IMR-90 (cell line): ENCODE measurements at regions not wholly inside any gene's neighbourhood (a gene's known extent, or its start where the extent isn't known, plus 50 kb on each side); places are given as distances from the start of the nearest gene placed in this dataset.
A peak's percentile ranks its signal among the peaks of the same experiment; 100 is the strongest.

Source experiments
- ATAC-seq: fragments of 200-7000 bp; cut with Tn5 transposase; 2 replicates; pipeline ENCODE4 v1.9.1; 2020; ENCODE audit warnings: low read depth, mild to moderate bottlenecking, moderate library complexity
- BruUV-seq: library from RNA; stranded (reverse); fragments of 400-500 nt; replicated peaks from 2 replicates; lab custom pipeline; 2021; lab: Mats Ljungman, UMichigan
- CTCF ChIA-PET: fragments of 300-600 bp; formaldehyde crosslinking; extraction: SDS; loops from one replicate; lab custom pipeline; 2021; ENCODE audit warnings: antibody characterized with exemption; lab: Yijun Ruan, JAX
- POLR2A ChIA-PET: fragments of 300-600 bp; sonication (Branson Sonifier 250); formaldehyde crosslinking; loops from one replicate; lab custom pipeline; 2022; ENCODE audit warnings: antibody characterized with exemption; ENCODE audit not compliant: unreplicated experiment; lab: Charles Lee
- DNase-seq: peaks from one replicate; pipeline ENCODE4 v3.0.0; 2013
- H2AFZ ChIP-seq: replicated peaks from 2 replicates; pipeline ENCODE3; 2013; ENCODE audit warnings: low read length, mild to moderate bottlenecking; ENCODE audit not compliant: poor library complexity
- H2AK5ac ChIP-seq: 2 replicates; pipeline ENCODE4 v1.6.1; 2013; ENCODE audit warnings: low read depth, low read length, inconsistent platforms
- H2AK9ac ChIP-seq: replicated peaks from 2 replicates; pipeline ENCODE3; 2013; ENCODE audit warnings: mild to moderate bottlenecking, low read depth, low read length, moderate library complexity; ENCODE audit not compliant: poor library complexity
- H2BK120ac ChIP-seq: 2 replicates; pipeline ENCODE4 v1.6.1; 2013; ENCODE audit warnings: low read depth, low read length, inconsistent platforms
- H2BK15ac ChIP-seq: 3 replicates; pipeline ENCODE4 v1.6.1; 2013; ENCODE audit warnings: low read depth, low read length, inconsistent platforms
- H2BK20ac ChIP-seq: 2 replicates; pipeline ENCODE4 v1.6.1; 2013; ENCODE audit warnings: low read depth, mild to moderate bottlenecking, inconsistent platforms, low read length, moderate library complexity
- H2BK5ac ChIP-seq: 2 replicates; pipeline ENCODE4 v1.6.1; 2013; ENCODE audit warnings: mild to moderate bottlenecking, low read depth, low read length, inconsistent platforms; ENCODE audit not compliant: poor library complexity, severe bottlenecking
- H3K14ac ChIP-seq: replicated peaks from 2 replicates; pipeline ENCODE4 v1.6.1; 2013; ENCODE audit warnings: low read depth, low read length, inconsistent platforms
- H3K18ac ChIP-seq: 2 replicates; pipeline ENCODE4 v1.6.1; 2013; ENCODE audit warnings: low read depth, low read length, control low read depth
- H3K23ac ChIP-seq: 2 replicates; pipeline ENCODE4 v1.6.1; 2013; ENCODE audit warnings: low read depth, low read length, inconsistent platforms
- H3K27ac ChIP-seq: 2 replicates; pipeline ENCODE4 v1.5.1; 2013; ENCODE audit warnings: mild to moderate bottlenecking, control low read depth, low read length; ENCODE audit not compliant: insufficient read depth
- H3K27me3 ChIP-seq: 2 replicates; pipeline ENCODE4 v1.6.1; 2013; ENCODE audit warnings: low read length; ENCODE audit not compliant: control insufficient read depth, insufficient read depth
- H3K36me3 ChIP-seq: 2 replicates; pipeline ENCODE4 v1.6.1; 2013; ENCODE audit warnings: low read length, mixed read lengths; ENCODE audit not compliant: control insufficient read depth, insufficient read depth
- H3K4ac ChIP-seq: 2 replicates; pipeline ENCODE4 v1.6.1; 2013; ENCODE audit warnings: low read depth, low read length, inconsistent platforms
- H3K4me1 ChIP-seq: 2 replicates; pipeline ENCODE4 v1.6.1; 2013; ENCODE audit warnings: low read length, mixed read lengths; ENCODE audit not compliant: control insufficient read depth, insufficient read depth
- H3K4me2 ChIP-seq: 2 replicates; pipeline ENCODE4 v1.6.1; 2013; ENCODE audit warnings: low read depth, mild to moderate bottlenecking, control low read depth, low read length, moderate library complexity
- H3K4me3 ChIP-seq: 2 replicates; pipeline ENCODE4 v1.5.1; 2013; ENCODE audit warnings: low read depth, mild to moderate bottlenecking, control low read depth, low read length, moderate library complexity; ENCODE audit not compliant: insufficient read depth
- H3K56ac ChIP-seq: 2 replicates; pipeline ENCODE4 v1.6.1; 2013; ENCODE audit warnings: low read length, inconsistent platforms; ENCODE audit not compliant: insufficient read depth; ENCODE audit errors: extremely low read depth
- H3K79me1 ChIP-seq, 2 experiments: 2 replicates each; pipeline ENCODE4 v1.6.1; 2013; ENCODE audit warnings: low read length in 2 of 2, inconsistent platforms in 1 of 2, low read depth in 1 of 2
- H3K9ac ChIP-seq: 2 replicates; pipeline ENCODE4 v1.6.1; 2013; ENCODE audit warnings: low read depth, low read length, control low read depth
- H3K9me1 ChIP-seq: 2 replicates; pipeline ENCODE4 v1.6.1; 2013; ENCODE audit warnings: low read length, inconsistent platforms; ENCODE audit not compliant: insufficient read depth
- H3K9me3 ChIP-seq: 2 replicates; pipeline ENCODE4 v1.6.1; 2013; ENCODE audit warnings: low read length; ENCODE audit not compliant: control insufficient read depth, insufficient read depth
- H4K20me1 ChIP-seq: 2 replicates; pipeline ENCODE4 v1.6.1; 2013; ENCODE audit warnings: low read length, inconsistent platforms; ENCODE audit not compliant: insufficient read depth
- H4K5ac ChIP-seq: 2 replicates; pipeline ENCODE4 v1.6.1; 2013; ENCODE audit warnings: mild to moderate bottlenecking, low read depth, low read length, control low read depth
- H4K8ac ChIP-seq, 2 experiments: 2 replicates each; pipeline ENCODE4 v1.6.1; 2013; ENCODE audit warnings: low read depth in 2 of 2, low read length in 2 of 2, control low read depth in 1 of 2, inconsistent platforms in 1 of 2
- H4K91ac ChIP-seq: 2 replicates; pipeline ENCODE4 v1.6.1; 2013; ENCODE audit warnings: low read depth, low read length, inconsistent platforms; ENCODE audit not compliant: insufficient read depth
- BHLHE40 ChIP-seq: fragments of 150-350 bp; IDR thresholded peaks from 2 replicates; pipeline ENCODE4 v1.6.1; 2016; ENCODE audit warnings: mild to moderate bottlenecking, low read depth, low read length
- CEBPB ChIP-seq: IDR thresholded peaks from 2 replicates; pipeline ENCODE4 v1.6.1; 2012; ENCODE audit warnings: low read depth, low read length, improper control_type of control experiment
- CHD1 ChIP-seq: IDR thresholded peaks from 2 replicates; pipeline ENCODE4 v1.6.1; 2012; ENCODE audit warnings: low read depth, low read length, improper control_type of control experiment
- ELK1 ChIP-seq: fragments of 150-350 bp; IDR thresholded peaks from 2 replicates; pipeline ENCODE4 v1.6.1; 2016; ENCODE audit warnings: low read depth, mild to moderate bottlenecking, low read length, moderate library complexity, borderline replicate concordance
- MAFK ChIP-seq: IDR thresholded peaks from 2 replicates; pipeline ENCODE4 v1.6.1; 2012; ENCODE audit warnings: low read depth, low read length, improper control_type of control experiment
- MAZ ChIP-seq: IDR thresholded peaks from 2 replicates; pipeline ENCODE4 v1.6.1; 2012; ENCODE audit warnings: low read depth, mild to moderate bottlenecking, low read length, improper control_type of control experiment, moderate library complexity, borderline replicate concordance
- MXI1 ChIP-seq: IDR thresholded peaks from 2 replicates; pipeline ENCODE4 v1.6.1; 2012; ENCODE audit warnings: low read depth, mild to moderate bottlenecking, low read length, moderate library complexity, borderline replicate concordance
- RAD21 ChIP-seq: IDR thresholded peaks from 2 replicates; pipeline ENCODE4 v1.6.1; 2012; ENCODE audit warnings: low read length, improper control_type of control experiment
- RFX5 ChIP-seq: IDR thresholded peaks from 2 replicates; pipeline ENCODE4 v1.8.0; 2012; ENCODE audit warnings: low read depth, mild to moderate bottlenecking, low read length, moderate library complexity
- USF2 ChIP-seq: fragments of 150-350 bp; IDR thresholded peaks from 2 replicates; pipeline ENCODE4 v1.6.1; 2017; ENCODE audit warnings: mild to moderate bottlenecking, antibody characterized with exemption, low read length, low read depth
- WGBS, 2 experiments: methylation state at CpG; one replicate each; pipeline versions ENCODE4 v1.1.5 to v1.1.7; 2013; ENCODE audit warnings: missing lambda C conversion rate in 2 of 2; ENCODE audit not compliant: insufficient read length in 1 of 2; ENCODE audit errors: extremely low coverage in 2 of 2; 5-methylcytosine and 5-hydroxymethylcytosine counted together
- dilution Hi-C: fragments of 300-500 bp; cut with HindIII; formaldehyde crosslinking; loops from one replicate; pipeline ENCODE4 v1.14.3; 2018; ENCODE audit warnings: low sequenced_read_pairs; ENCODE audit not compliant: unreplicated experiment
- in situ Hi-C: fragments of 300-500 bp; cut with MboI; formaldehyde crosslinking; loops from 3 replicates; pipeline ENCODE4 v1.14.3; 2019; ENCODE audit warnings: low sequenced_read_pairs, inconsistent platforms, mixed read lengths
- intact Hi-C: fragments of 100-400 bp; cut with micrococcal nuclease; formaldehyde crosslinking; loops from 2 replicates; pipeline ENCODE4 v1.10.0; 2022

- POLR2A ChIA-PET, result no interaction called here
- 97% methylated on average over 5 of the region's 10 CpGs; no CpG with 5 or more reads in 1 of the 2 experiments for WGBS, 2 experiments
- Histone ChIP-seq H3K18ac (no peak overlapping the region), H3K4me1 (no peaks in the 10 kb centered on the region), H3K9me1 (no peaks in the 10 kb centered on the region), H4K8ac (0 out of 4 replicates have a peak overlapping the region, but pooled peaks of 1 of the 2 experiments have one; percentile 12), H2BK20ac (no peak overlapping the region), H2AFZ (peak overlapping the region; percentile 54), H4K5ac (no peak overlapping the region), H3K56ac (no peak overlapping the region), H3K14ac (no peak overlapping the region), H3K27ac (no peak overlapping the region), H3K36me3 (no peaks in the 10 kb centered on the region), H2BK5ac (no peak overlapping the region), H4K20me1 (no peaks in the 10 kb centered on the region), H3K27me3 (no peaks in the 10 kb centered on the region), H3K4me3 (no peak overlapping the region), H3K4ac (no peak overlapping the region), H3K9ac (no peak overlapping the region), H2AK5ac (no peak overlapping the region), H3K4me2 (no peak overlapping the region), H2BK120ac (no peak overlapping the region), H2AK9ac (no peak overlapping the region), H4K91ac (no peak overlapping the region), H2BK15ac (no peak overlapping the region), H3K79me1 (no peaks in the 10 kb centered on the region), H3K23ac (no peak overlapping the region), H3K9me3 (no peaks in the 10 kb centered on the region)
- DNase-seq (no peak), ATAC-seq (no peak)
- CTCF ChIA-PET, result interaction anchor here (1.7 kb wide), 1 partner anchor 10 kb away, joined by 11 read pairs; no protein-coding TSS in a partner anchor
- intact Hi-C loops (no loop called here), in situ Hi-C loops (no loop called here), dilution Hi-C loops (no loop called here)
- no peak for TF ChIP-seq CEBPB
- no peak for TF ChIP-seq USF2
- TF ChIP-seq RAD21, result no peak
- no peak for TF ChIP-seq RFX5
- no peak for TF ChIP-seq ELK1
- TF ChIP-seq BHLHE40, result no peak
- no peak for TF ChIP-seq MXI1
- no peak for TF ChIP-seq MAZ
- TF ChIP-seq CHD1, result no peak
- no peak for TF ChIP-seq MAFK
- no TSS peak for BruUV-seq
Measured at GRCh38 chr1:245052258-245052657, 102.5 kb upstream of the KIF26B start.
